Caco-2 (cell line): ENCODE measurements at regions not wholly inside any gene's neighbourhood (a gene's known extent, or its start where the extent isn't known, plus 50 kb on each side); places are given as distances from the start of the nearest gene placed in this dataset.
"Not testable (repeated sequence)": the region's sequence is repeated elsewhere in the genome, so short reads cannot be mapped to it uniquely, and the experiment has no call there.

ENCODE experiments used
- BruUV-seq: library from RNA; stranded (reverse); fragments of 400-500 nt; replicated peaks from 2 replicates; lab custom pipeline; 2021; lab: Mats Ljungman, UMichigan
- CTCF ChIA-PET: fragments of 300-600 bp; sonication (Branson Sonifier 250); formaldehyde crosslinking; loops from one replicate; lab custom pipeline; 2022; ENCODE audit warnings: antibody characterized with exemption; lab: Charles Lee
- POLR2A ChIA-PET: fragments of 300-600 bp; sonication (Branson Sonifier 250); formaldehyde crosslinking; loops from one replicate; lab custom pipeline; 2022; ENCODE audit warnings: antibody characterized with exemption; lab: Charles Lee
- DNase-seq, 2 experiments: peaks; one replicate each; pipeline versions ENCODE4 v3.0.0 to v3.0.0-alpha.2; 2020 to 2022
- H3K27me3 ChIP-seq: replicated peaks from 2 replicates; pipeline ENCODE4 v1.6.0; 2011; ENCODE audit warnings: low read length; ENCODE audit not compliant: control insufficient read depth, insufficient read depth
- H3K36me3 ChIP-seq: 2 replicates; pipeline ENCODE4 v1.5.1; 2011; ENCODE audit warnings: low read length; ENCODE audit not compliant: control insufficient read depth, insufficient read depth
- H3K4me1 ChIP-seq: fragments of 250-450 bp; sonication (Bioruptor Pico); 2 replicates; pipeline ENCODE4 v1.5.1; 2020; ENCODE audit warnings: mild to moderate bottlenecking
- H3K4me3 ChIP-seq: 2 replicates; pipeline ENCODE4 v1.5.1; 2011; ENCODE audit warnings: low read depth, mild to moderate bottlenecking, control low read depth, low read length
- H3K9me3 ChIP-seq: fragments of 250-450 bp; sonication (Bioruptor Pico); 2 replicates; pipeline ENCODE4 v1.5.1; 2020; ENCODE audit warnings: mild to moderate bottlenecking, moderate library complexity
- H3K27ac Mint-ChIP-seq: one replicate; pipeline ENCODE4 v1.8.0; 2022; ENCODE audit warnings: mixed read lengths; ENCODE audit not compliant: unreplicated experiment
- H3K27me3 Mint-ChIP-seq: one replicate; pipeline ENCODE4 v1.8.0; 2022; ENCODE audit warnings: mixed read lengths; ENCODE audit not compliant: insufficient read depth, unreplicated experiment
- H3K36me3 Mint-ChIP-seq: one replicate; pipeline ENCODE4 v1.8.0; 2022; ENCODE audit warnings: mild to moderate bottlenecking, mixed read lengths; ENCODE audit not compliant: insufficient read depth, unreplicated experiment
- H3K4me1 Mint-ChIP-seq: one replicate; pipeline ENCODE4 v1.8.0; 2022; ENCODE audit warnings: low read depth, mixed read lengths; ENCODE audit not compliant: unreplicated experiment
- H3K4me3 Mint-ChIP-seq: one replicate; pipeline ENCODE4 v1.8.0; 2022; ENCODE audit warnings: mild to moderate bottlenecking, moderate library complexity, mixed read lengths; ENCODE audit not compliant: unreplicated experiment
- H3K9me3 Mint-ChIP-seq: one replicate; pipeline ENCODE4 v1.8.0; 2022; ENCODE audit warnings: mixed read lengths; ENCODE audit not compliant: unreplicated experiment
- CTCF ChIP-seq, 2 experiments: fragments of 200-600 bp in 1 of 2; IDR thresholded peaks; 1 replicate in 1 of 2; 2 replicates in 1 of 2; pipeline versions ENCODE4 v1.5.1 to v1.8.0; 2011 to 2022; ENCODE audit warnings: antibody characterized with exemption in 1 of 2, control low read depth in 1 of 2, inconsistent platforms in 1 of 2, low read depth in 1 of 2, low read length in 1 of 2, mild to moderate bottlenecking in 1 of 2, moderate library complexity in 1 of 2; ENCODE audit not compliant: insufficient read depth in 1 of 2, severe bottlenecking in 1 of 2, unreplicated experiment in 1 of 2
- intact Hi-C: fragments of 100-400 bp; cut with micrococcal nuclease; formaldehyde crosslinking; loops from one replicate; pipeline ENCODE4 v1.10.0; 2022; ENCODE audit not compliant: unreplicated experiment

- ChIA-PET POLR2A (interaction anchor here (0.5 kb wide), 1 partner anchor 1135 kb away, joined by 3 read pairs; no protein-coding TSS in a partner anchor), CTCF (no interaction called here)
- Mint-ChIP-seq H3K36me3 (peaks cover 5% of the 10 kb centered on the region), H3K4me3 (no peak overlapping the region), H3K27me3 (peaks cover 15% of the 10 kb centered on the region), H3K9me3 (no peaks in the 10 kb centered on the region), H3K27ac (no peak overlapping the region), H3K4me1 (no peaks in the 10 kb centered on the region)
- intact Hi-C loops: no loop called here
- no peak for TF ChIP-seq CTCF (IDR thresholded peaks at IDR 0.05; ENCODE audit: insufficient read depth in 1 of 2, low read depth in 1 of 2, low read length in 1 of 2, severe bottlenecking in 1 of 2, unreplicated experiment in 1 of 2)
- H3K9me3 ChIP-seq: no peaks in the 10 kb centered on the region
- H3K36me3 ChIP-seq: no peaks in the 10 kb centered on the region
- BruUV-seq: no TSS peak
- no peak overlapping the region for H3K4me3 ChIP-seq
- H3K4me1 ChIP-seq: no peaks in the 10 kb centered on the region
- no peak for DNase-seq
- H3K27me3 ChIP-seq: no peaks in the 10 kb centered on the region
Measured at GRCh38 chr3:10647376-10647775, 142.0 kb upstream of the ATP2B2 start.

GRCh38 chr3:10648181-10648580 is 142.8 kb upstream of the ATP2B2 start:
- Mint-ChIP-seq H3K27me3 (peaks cover 10% of the 10 kb centered on the region), H3K4me3 (no peak overlapping the region), H3K27ac (no peak overlapping the region), H3K4me1 (no peaks in the 10 kb centered on the region), H3K36me3 (peaks cover 5% of the 10 kb centered on the region), H3K9me3 (no peaks in the 10 kb centered on the region)
- Histone ChIP-seq H3K4me3 (no peak overlapping the region), H3K9me3 (no peaks in the 10 kb centered on the region), H3K4me1 (no peaks in the 10 kb centered on the region), H3K36me3 (no peaks in the 10 kb centered on the region), H3K27me3 (no peaks in the 10 kb centered on the region)
- BruUV-seq: no TSS peak
- intact Hi-C loops: no loop called here
- POLR2A ChIA-PET: no interaction called here
- DNase-seq: no peak
- CTCF ChIA-PET: no interaction called here
- TF ChIP-seq CTCF (IDR thresholded peaks at IDR 0.05; ENCODE audit: insufficient read depth in 1 of 2, low read depth in 1 of 2, low read length in 1 of 2, severe bottlenecking in 1 of 2, unreplicated experiment in 1 of 2): no peak

GRCh38 chr3:10649463-10649862 is 144.1 kb upstream of the ATP2B2 start:
- H3K9me3 ChIP-seq, H3K27ac Mint-ChIP-seq, H3K4me1 ChIP-seq, H3K36me3 ChIP-seq, DNase-seq, H3K4me3 ChIP-seq, H3K27me3 ChIP-seq, intact Hi-C loops, CTCF ChIA-PET, H3K27me3 Mint-ChIP-seq, H3K4me1 Mint-ChIP-seq, H3K4me3 Mint-ChIP-seq, H3K36me3 Mint-ChIP-seq, BruUV-seq, POLR2A ChIA-PET, H3K9me3 Mint-ChIP-seq: not testable (repeated sequence)

- Histone ChIP-seq H3K36me3 (no peaks in the 10 kb centered on the region), H3K9me3 (no peaks in the 10 kb centered on the region), H3K27me3 (no peaks in the 10 kb centered on the region), H3K4me1 (no peaks in the 10 kb centered on the region), H3K4me3 (no peak overlapping the region)
- Mint-ChIP-seq H3K27ac (no peak overlapping the region), H3K27me3 (peaks cover 14% of the 10 kb centered on the region), H3K9me3 (no peaks in the 10 kb centered on the region), H3K36me3 (no peaks in the 10 kb centered on the region), H3K4me1 (no peaks in the 10 kb centered on the region), H3K4me3 (no peak overlapping the region)
- ChIA-PET CTCF (no interaction called here), POLR2A (no interaction called here)
- no TSS peak for BruUV-seq
- intact Hi-C loops: no loop called here
- DNase-seq: no peak
- no peak for TF ChIP-seq CTCF (IDR thresholded peaks at IDR 0.05; ENCODE audit: insufficient read depth in 1 of 2, low read depth in 1 of 2, low read length in 1 of 2, severe bottlenecking in 1 of 2, unreplicated experiment in 1 of 2)
Measured at GRCh38 chr3:10651506-10651905, 146.1 kb upstream of the ATP2B2 start.
